Right forelimb (tissue), 1 donor: ENCODE measurements at regions not wholly inside any gene's neighbourhood (a gene's known extent, or its start where the extent isn't known, plus 50 kb on each side); places are given as distances from the start of the nearest gene placed in this dataset.
"Not testable (repeated sequence)": the region's sequence is repeated elsewhere in the genome, so short reads cannot be mapped to it uniquely, and the experiment has no call there.

Experiments used
- DNase-seq: peaks from one replicate; pipeline ENCODE4 v3.0.0-alpha.2; 2018

GRCh38 chr1:10914056-10914455 lies 98.4 kb upstream of the TARDBP start:
- no peak for DNase-seq

- no peak for DNase-seq
Observed at GRCh38 chr1:10915594-10915993, 96.9 kb upstream of the TARDBP start.

- no peak for DNase-seq
Observed at GRCh38 chr1:10916311-10916710, 96.1 kb upstream of the TARDBP start.

- no peak for DNase-seq
Observed at GRCh38 chr1:10916991-10917390, 95.5 kb upstream of the TARDBP start.

- DNase-seq: no peak
Observed at GRCh38 chr1:10917513-10918454, 94.7 kb upstream of the TARDBP start.

GRCh38 chr1:10918531-10918930 lies 93.9 kb upstream of the TARDBP start:
- DNase-seq: no peak

GRCh38 chr1:10920063-10920626 lies 92.3 kb upstream of the TARDBP start:
- DNase-seq: no peak

- DNase-seq: not testable (repeated sequence)
Observed at GRCh38 chr1:10922315-10923060, 90.0 kb upstream of the TARDBP start.

- no peak for DNase-seq
Observed at GRCh38 chr1:10924030-10924429, 88.4 kb upstream of the TARDBP start.

- DNase-seq: no peak
Observed at GRCh38 chr1:10928654-10929053, 83.8 kb upstream of the TARDBP start.

- DNase-seq: no peak
Observed at GRCh38 chr1:10932088-10932487, 80.4 kb upstream of the TARDBP start.

- no peak for DNase-seq
Observed at GRCh38 chr1:10934150-10934818, 78.2 kb upstream of the TARDBP start.

GRCh38 chr1:10935246-10935645 lies 77.2 kb upstream of the TARDBP start:
- DNase-seq: no peak

- DNase-seq: no peak
Observed at GRCh38 chr1:10935724-10936123, 76.7 kb upstream of the TARDBP start.

- DNase-seq: no peak
Observed at GRCh38 chr1:10936998-10937901, 75.2 kb upstream of the TARDBP start.

- no peak for DNase-seq
Observed at GRCh38 chr1:10938741-10939417, 73.6 kb upstream of the TARDBP start.

- DNase-seq: no peak
Observed at GRCh38 chr1:10939654-10940450, 72.6 kb upstream of the TARDBP start.

- no peak for DNase-seq
Observed at GRCh38 chr1:10940451-10940804, 72.0 kb upstream of the TARDBP start.

- no peak for DNase-seq
Observed at GRCh38 chr1:10940838-10941237, 71.6 kb upstream of the TARDBP start.

GRCh38 chr1:10941891-10942541 lies 70.4 kb upstream of the TARDBP start:
- DNase-seq: peak; percentile 79
